ENCODE measurements at regions not wholly inside any gene's neighbourhood (a gene's known extent, or its start where the extent isn't known, plus 50 kb on each side); places are given as distances from the start of the nearest gene placed in this dataset.

DNA sequence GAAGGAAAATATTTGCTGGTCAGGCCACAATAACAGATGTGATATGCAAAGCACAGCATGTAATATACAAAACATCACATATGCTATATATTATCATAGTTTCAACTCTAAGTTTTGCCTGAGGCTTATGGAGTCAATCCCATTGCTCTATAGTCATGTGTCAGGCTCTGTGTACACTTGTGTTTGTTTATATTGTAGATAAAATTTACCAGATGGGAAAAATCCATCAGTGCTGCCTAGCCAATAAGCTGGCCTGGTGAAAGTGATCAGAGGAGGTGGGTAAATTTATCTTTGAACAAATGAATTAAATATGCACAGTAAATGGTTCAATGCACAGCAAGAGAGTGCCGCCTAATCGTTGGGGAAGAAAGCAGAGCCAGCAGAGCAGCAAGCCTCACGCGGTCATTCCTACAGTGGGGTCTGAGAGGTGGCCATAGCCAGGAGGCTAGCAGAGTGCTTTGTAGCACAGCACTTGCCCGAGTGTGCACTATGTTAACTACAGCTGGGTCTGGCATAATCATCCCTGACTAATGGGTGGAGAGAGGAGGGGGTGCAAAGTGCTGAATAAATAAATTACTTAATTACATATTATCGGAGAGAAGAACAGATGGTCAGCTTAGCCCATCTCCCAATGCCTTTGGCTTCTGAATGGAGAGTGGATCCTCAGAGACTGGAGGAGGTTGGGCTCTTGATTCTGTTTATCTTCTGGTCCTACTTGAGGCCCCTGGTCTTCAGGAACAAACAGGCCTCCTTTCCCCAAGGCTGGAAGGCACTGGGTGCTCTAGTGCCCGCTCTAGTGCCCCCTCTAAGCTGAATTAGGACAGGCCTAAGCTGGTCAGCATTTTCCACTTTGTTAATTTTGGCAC, 153.5 kb downstream of the MAT2B start:
- TF ChIP-seq, protein P1, sequence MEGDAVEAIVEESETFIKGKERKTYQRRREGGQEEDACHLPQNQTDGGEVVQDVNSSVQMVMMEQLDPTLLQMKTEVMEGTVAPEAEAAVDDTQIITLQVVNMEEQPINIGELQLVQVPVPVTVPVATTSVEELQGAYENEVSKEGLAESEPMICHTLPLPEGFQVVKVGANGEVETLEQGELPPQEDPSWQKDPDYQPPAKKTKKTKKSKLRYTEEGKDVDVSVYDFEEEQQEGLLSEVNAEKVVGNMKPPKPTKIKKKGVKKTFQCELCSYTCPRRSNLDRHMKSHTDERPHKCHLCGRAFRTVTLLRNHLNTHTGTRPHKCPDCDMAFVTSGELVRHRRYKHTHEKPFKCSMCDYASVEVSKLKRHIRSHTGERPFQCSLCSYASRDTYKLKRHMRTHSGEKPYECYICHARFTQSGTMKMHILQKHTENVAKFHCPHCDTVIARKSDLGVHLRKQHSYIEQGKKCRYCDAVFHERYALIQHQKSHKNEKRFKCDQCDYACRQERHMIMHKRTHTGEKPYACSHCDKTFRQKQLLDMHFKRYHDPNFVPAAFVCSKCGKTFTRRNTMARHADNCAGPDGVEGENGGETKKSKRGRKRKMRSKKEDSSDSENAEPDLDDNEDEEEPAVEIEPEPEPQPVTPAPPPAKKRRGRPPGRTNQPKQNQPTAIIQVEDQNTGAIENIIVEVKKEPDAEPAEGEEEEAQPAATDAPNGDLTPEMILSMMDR (IDR thresholded peaks at IDR 0.05) = no peak
- no peak for TF ChIP-seq POLR2A (IDR thresholded peaks at IDR 0.05)

All from thyroid gland (tissue), 4 donors.